NCI-H146 treated with DMSO at 0.1 percent for 48 hours (cell line): ENCODE measurements at regions not wholly inside any gene's neighbourhood (a gene's known extent, or its start where the extent isn't known, plus 50 kb on each side); places are given as distances from the start of the nearest gene placed in this dataset.
"Not testable (repeated sequence)": the region's sequence is repeated elsewhere in the genome, so short reads cannot be mapped to it uniquely, and the experiment has no call there.

ENCODE experiments used
- DNase-seq: peaks from one replicate; lab custom pipeline; 2025; ENCODE audit not compliant: unreplicated experiment; lab: John Stamatoyannopoulos, UW

- DNase-seq = no peak
Measured at GRCh38 chr10:28733245-28733644, 55.9 kb downstream of the BAMBI start.

DNA sequence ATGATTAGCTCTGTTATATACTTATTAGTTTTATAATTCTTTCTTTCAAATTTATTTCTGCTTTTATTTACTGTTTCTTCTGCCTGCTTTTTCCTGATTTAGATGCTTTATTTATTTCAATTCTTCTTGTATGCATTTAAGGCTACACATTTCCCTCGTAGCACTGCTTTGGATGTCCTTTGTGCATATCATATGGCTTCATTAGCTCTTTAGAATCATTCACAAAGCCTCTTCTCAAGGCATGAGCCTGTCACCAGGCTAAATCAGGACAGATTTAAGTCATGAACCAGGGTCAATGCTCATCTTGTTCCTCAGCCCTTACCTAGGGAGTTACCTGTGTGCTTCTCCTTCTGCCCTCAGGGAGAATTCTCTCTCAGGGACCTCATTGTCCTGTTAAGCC, 56.3 kb downstream of the BAMBI start:
- no peak for DNase-seq

GRCh38 chr10:28734938-28735759, 57.8 kb downstream of the BAMBI start:
- DNase-seq = no peak

DNA sequence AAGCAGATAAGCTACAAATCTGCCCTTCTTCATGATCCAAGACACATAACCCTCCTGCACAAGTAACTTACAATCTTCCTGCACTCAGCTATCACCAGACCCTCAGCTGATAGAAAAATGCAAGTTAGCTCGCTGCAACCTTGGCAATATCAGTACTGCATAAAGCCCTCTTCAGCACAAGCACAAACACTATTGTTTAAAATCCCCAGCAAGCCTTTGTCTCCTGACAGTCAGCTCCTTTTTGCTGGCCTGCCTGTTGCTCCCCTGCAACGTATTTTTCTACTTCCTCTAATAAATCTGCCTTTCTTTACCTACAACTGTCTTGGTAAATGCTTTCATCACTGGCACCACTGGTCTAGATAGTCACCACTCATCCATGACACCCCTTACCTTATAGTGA, 59.8 kb downstream of the BAMBI start:
- no peak for DNase-seq

GRCh38 chr10:28738200-28738599, 60.9 kb downstream of the BAMBI start:
- DNase-seq = no peak

GRCh38 chr10:28743576-28743975, 66.3 kb downstream of the BAMBI start:
- DNase-seq = no peak

DNA sequence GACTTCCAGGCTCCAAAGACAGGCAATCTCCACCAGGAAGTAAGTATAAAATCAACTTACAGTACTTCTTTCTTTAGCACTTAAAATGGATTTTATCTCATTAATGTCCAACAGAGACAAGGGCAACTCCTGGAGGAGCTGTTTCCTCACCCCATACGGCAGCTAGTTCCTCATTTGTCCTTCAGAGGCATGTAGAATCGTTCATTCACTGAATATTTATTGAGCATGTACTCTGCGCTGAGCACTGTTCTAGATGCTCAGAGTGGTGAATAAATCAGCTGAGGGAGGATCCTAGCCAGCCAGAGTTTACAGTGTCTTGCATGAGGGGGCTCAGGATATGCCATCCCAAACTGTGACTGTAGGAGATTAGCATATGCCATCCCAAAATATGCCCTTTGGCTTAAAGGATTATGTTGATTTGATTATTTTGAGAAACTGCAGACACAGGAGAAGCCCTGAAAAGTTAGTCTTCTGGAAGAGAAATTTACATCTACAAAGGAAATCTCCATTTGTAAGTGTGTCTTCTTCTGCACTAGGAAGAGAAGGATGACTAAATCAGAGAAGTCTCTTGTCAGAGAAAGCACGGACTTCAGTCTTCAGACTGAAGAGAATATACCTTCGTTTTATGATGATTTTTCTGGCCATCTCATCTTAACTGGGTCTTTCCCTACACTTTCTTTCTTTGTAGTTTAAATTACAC, 66.9 kb downstream of the BAMBI start:
- DNase-seq = no peak

- DNase-seq = no peak
Measured at GRCh38 chr10:28754930-28755718, 77.8 kb downstream of the BAMBI start.

DNA sequence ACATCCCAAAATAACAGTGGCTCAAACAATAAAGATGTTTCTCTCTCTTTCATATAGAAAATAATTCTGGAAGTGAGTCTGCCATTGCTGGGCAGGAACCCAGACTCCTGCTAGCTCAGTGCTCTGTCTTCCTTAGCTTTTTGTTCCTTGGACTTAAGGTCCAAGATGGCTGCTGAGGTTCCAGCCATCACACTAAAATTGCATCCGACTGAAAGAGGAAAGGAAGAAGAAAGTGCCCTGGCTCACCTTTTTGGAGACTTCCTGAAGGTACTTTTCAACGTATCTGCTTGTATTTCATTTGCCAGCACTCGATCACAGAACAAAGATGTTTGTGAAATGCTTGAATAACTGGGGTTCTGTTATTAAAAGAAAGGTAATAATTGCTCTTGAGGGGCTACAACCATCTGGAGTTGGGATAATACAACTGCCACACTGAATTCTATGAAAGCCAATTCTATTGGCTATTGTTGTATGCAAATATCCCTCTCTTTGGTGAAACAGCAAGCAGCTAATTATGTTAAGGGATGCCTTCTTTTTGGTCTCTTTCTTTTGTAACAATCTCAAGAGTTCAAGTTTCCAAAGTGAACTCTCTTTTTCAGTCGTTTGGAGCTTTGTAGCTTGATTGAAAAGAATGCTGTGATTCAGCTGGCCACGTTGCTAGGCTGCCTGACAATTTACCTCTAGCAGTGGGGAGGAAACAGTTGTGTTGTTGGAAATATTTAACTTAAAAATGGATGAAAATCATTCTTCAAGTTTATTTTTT, 83.9 kb downstream of the BAMBI start:
- DNase-seq = no peak

DNA sequence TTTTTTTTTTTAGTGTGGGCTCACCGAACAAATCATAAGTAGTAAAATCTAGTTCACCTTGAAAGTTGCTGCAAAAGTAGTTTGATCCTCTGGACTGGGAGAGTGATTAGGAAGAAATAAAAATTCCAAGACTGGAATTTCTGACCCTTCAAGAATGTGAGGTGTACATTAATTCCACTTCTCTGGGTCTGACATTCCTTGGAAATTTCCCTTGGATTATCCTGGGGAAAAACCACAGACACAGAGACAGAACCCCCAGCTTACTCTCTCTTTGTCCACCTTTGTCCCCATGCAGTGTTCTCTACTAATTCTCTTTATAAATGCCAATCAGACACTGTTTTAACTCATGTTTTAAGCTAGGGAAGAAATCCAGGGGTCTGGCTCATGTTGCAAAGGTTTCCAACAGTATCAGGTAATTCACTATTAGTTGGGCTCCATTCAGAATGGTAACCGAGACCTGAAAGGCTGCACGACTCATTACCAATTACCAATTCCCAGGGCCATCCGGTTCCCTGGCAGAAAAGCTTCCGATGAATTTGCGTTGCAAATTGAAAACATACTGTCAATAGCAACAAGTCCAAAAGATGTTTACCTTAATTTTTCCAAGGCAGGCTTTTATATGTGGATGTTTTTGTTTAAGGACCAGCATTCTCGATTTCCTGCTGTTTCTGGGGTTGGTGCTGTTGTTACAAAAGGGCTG, 86.3 kb downstream of the BAMBI start:
- DNase-seq = no peak

GRCh38 chr10:28765641-28766040, 88.3 kb downstream of the BAMBI start:
- DNase-seq = no peak

DNA sequence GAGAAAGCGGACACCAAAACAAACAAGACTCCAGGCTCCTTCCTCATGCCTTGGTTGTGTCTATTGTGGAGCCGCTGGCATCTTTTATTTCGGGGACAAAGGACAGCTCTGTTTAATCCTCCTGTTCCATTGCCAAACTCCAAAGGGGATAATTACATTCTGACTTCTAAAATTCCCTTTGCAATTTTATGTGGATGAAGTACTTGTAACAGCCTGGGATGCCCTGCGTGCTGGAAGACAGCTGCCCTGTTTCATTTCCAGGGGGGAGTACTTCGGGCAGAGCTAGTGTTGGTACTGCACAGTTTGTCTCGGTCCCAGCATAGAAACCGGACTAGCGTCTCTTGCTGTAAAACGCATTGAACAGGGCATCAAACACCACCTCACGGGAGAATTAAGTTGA, 90.9 kb downstream of the BAMBI start:
- no peak for DNase-seq

GRCh38 chr10:28769091-28769604, 91.8 kb downstream of the BAMBI start:
- DNase-seq = peak; percentile 47

DNA sequence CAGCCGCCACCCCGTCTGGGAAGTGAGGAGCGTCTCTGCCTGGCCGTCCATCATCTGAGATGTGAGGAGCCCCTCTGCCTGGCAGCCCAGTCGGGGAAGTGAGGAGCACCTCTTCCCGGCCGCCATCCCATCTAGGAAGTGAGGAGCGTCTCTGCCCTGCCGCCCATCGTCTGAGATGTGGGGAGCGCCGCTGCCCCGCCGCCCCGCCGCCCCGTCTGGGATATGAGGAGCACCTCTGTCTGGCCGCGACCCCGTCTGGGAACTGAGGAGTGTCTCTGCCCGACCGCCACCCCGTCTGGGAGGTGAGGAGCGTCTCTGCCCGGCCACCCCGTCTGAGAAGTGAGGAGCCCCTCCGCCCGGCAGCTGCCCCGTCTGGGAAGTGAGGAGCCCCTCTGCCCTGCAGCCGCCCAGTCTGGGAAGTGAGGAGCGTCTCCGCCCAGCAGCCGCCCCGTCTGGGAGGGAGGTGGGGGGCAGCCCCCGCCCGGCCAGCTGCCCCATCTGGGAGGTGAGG, 94.3 kb downstream of the BAMBI start:
- not testable (repeated sequence) for DNase-seq

DNA sequence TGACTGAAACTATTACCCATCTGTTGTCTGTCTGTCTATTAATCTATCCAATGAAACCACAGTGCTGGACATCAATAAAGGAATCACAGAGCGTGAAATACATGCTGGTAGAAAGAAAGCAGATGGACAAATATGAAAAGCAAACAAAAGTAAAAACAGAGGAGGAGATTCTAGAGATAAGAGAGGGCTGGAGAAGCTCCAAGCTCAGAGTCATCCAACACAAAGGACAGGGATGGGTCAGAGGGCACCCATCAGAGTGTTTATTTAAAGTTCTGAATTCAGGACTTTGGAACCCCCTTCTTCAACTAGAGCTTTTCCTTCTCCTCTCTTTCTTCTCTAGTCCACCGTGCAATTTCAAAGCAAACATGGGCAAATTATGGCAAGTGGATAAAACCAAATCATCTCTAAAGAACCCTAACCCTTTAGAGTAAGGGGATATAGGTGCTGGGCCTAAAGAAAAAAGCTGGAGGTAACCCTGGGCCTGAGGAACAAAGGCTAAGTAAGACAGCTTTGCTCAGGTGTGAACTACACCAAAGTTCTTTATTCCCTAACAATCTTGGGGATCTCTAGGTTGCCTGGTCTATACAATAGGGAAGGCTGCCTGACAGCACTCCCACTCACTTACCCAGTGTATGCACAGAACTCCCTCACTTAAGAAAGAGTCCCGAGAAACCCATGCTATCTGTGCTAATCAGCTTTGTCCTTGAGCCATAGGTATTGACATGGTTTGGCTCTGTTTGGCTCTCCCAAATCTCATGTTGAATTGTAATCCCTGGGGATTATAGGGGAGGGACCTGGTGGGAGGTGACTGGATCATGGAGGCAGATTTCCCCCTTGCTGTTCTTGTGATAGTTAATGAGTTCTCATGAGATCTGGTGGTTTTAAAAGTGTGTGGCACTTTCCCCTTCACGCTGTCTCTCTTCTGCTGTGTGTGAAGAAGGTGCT, 97.0 kb downstream of the BAMBI start:
- DNase-seq = peak; percentile 91

DNA sequence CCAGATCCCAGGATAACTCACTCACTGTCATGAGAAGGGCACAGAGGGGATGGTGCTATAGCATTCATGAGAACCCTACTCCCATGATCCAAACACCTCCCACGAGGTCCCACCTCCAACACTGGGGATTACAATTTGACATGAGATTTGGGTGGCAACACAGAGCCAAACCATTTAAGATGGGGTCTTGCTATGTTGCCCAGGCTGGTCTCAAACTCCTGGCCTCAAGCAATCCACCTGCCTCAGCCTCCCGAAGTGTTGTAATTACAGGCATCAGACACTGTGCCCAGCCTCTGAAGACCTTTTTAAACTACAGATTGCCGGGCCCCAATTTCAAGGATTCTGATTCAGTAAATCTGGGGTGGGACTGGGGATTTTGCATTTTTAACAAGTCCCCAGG, 98.5 kb downstream of the BAMBI start:
- DNase-seq = no peak

DNA sequence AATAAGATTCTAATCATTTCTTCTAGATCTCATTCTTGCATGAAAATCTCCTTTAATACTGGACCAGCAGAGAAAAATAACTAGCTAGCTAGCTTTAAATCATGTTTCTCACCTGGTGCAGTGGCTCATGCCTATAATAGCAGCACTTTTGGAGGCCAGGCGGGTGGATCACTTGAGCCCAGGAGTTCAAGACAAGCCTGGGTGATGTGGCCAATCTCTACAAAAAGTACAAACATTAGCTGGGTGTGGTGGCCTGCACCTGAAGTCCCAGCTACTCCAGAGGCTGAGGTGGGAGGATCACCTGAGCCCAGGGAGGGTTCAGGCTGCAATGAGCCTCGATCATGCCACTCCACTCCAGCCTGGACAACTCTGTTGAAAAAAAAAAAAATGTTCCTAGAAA, 99.2 kb downstream of the BAMBI start:
- no peak for DNase-seq

- no peak for DNase-seq
Measured at GRCh38 chr10:28777911-28778310, 100.6 kb downstream of the BAMBI start.

GRCh38 chr10:28778524-28778923, 101.2 kb downstream of the BAMBI start:
- DNase-seq = peak; percentile 16
